PC-3 (cell line): ENCODE measurements at regions not wholly inside any gene's neighbourhood (a gene's known extent, or its start where the extent isn't known, plus 50 kb on each side); places are given as distances from the start of the nearest gene placed in this dataset.

Experiments used
- ATAC-seq: fragments of 200-7000 bp; cut with Tn5 transposase; 2 replicates; pipeline ENCODE4 v1.9.1; 2020; ENCODE audit warnings: mild to moderate bottlenecking, moderate library complexity
- BruUV-seq: library from RNA; stranded (reverse); fragments of 400-500 nt; replicated peaks from 2 replicates; lab custom pipeline; 2021; lab: Mats Ljungman, UMichigan
- CTCF ChIA-PET: fragments of 300-600 bp; sonication (Branson Sonifier 250); formaldehyde crosslinking; loops from one replicate; lab custom pipeline; 2022; ENCODE audit warnings: antibody characterized with exemption; lab: Charles Lee
- POLR2A ChIA-PET: fragments of 300-600 bp; sonication (Branson Sonifier 250); formaldehyde crosslinking; loops from one replicate; lab custom pipeline; 2022; ENCODE audit warnings: antibody characterized with exemption; ENCODE audit not compliant: unreplicated experiment; lab: Charles Lee
- DNase-seq: peaks from one replicate; pipeline ENCODE4 v3.0.0-alpha.2; 2015
- H2AFZ ChIP-seq: fragments of 300-600 bp; sonication (generic); 2 replicates; pipeline ENCODE4 v1.6.0; 2016; ENCODE audit warnings: antibody characterized with exemption, low read length
- H3F3A ChIP-seq: fragments of 300-600 bp; sonication (generic); one replicate; pipeline ENCODE4 v1.6.0; 2017; ENCODE audit warnings: antibody characterized with exemption, low read length, control low read depth, mild to moderate bottlenecking; ENCODE audit not compliant: unreplicated experiment
- H3K27ac ChIP-seq: fragments of 300-600 bp; sonication (generic); 2 replicates; pipeline ENCODE4 v1.5.1; 2016; ENCODE audit warnings: mild to moderate bottlenecking, low read length
- H3K27me3 ChIP-seq: fragments of 300-600 bp; sonication (generic); 2 replicates; pipeline ENCODE4 v1.6.1; 2016; ENCODE audit warnings: low read length, mixed read lengths
- H3K36me3 ChIP-seq: fragments of 300-600 bp; sonication (generic); 2 replicates; pipeline ENCODE4 v1.6.1; 2016; ENCODE audit warnings: low read depth, mixed run types, low read length, mixed read lengths
- H3K4me1 ChIP-seq: fragments of 300-600 bp; sonication (generic); 2 replicates; pipeline ENCODE4 v1.5.1; 2016; ENCODE audit warnings: low read length; ENCODE audit not compliant: insufficient read depth
- H3K4me2 ChIP-seq: fragments of 300-600 bp; sonication (generic); 2 replicates; pipeline ENCODE4 v1.6.0; 2016; ENCODE audit warnings: low read length
- H3K4me3 ChIP-seq: fragments of 300-600 bp; sonication (generic); 2 replicates; pipeline ENCODE4 v1.5.1; 2016; ENCODE audit warnings: mild to moderate bottlenecking, low read length, mixed read lengths
- H3K79me2 ChIP-seq: fragments of 300-600 bp; sonication (generic); 2 replicates; pipeline ENCODE4 v1.6.1; 2017; ENCODE audit warnings: low read length, mixed read lengths
- H3K9ac ChIP-seq: fragments of 300-600 bp; sonication (generic); 2 replicates; pipeline ENCODE4 v1.6.0; 2016; ENCODE audit warnings: mild to moderate bottlenecking, low read length
- H3K9me2 ChIP-seq: fragments of 300-600 bp; sonication (generic); replicated peaks from 2 replicates; pipeline ENCODE4 v1.6.1; 2016; ENCODE audit warnings: mixed run types, low read length, mixed read lengths
- H3K9me3 ChIP-seq: fragments of 300-600 bp; sonication (generic); 2 replicates; pipeline ENCODE4 v1.6.1; 2016; ENCODE audit warnings: low read length, mixed read lengths
- H4K20me1 ChIP-seq: fragments of 300-600 bp; sonication (generic); 2 replicates; pipeline ENCODE4 v1.6.1; 2016; ENCODE audit warnings: low read length, mixed read lengths
- EZH2 ChIP-seq: fragments of 300-600 bp; sonication (generic); IDR thresholded peaks from one replicate; pipeline ENCODE4 v1.6.1; 2017; ENCODE audit warnings: antibody characterized with exemption, mild to moderate bottlenecking, low read length; ENCODE audit not compliant: unreplicated experiment
- EZH2phosphoT487 ChIP-seq: fragments of 300-600 bp; sonication (generic); IDR thresholded peaks from 2 replicates; pipeline ENCODE4 v1.6.1; 2018; ENCODE audit warnings: mild to moderate bottlenecking, antibody characterized with exemption, low read length, borderline replicate concordance
- intact Hi-C: fragments of 100-400 bp; cut with micrococcal nuclease; formaldehyde crosslinking; loops from 2 replicates; pipeline ENCODE4 v1.9.0; 2023
- TF ChIP-seq, protein P1 (sequence below): fragments of 300-600 bp; sonication (generic); conservative IDR thresholded peaks from 2 replicates; pipeline ENCODE4 v1.5.1; 2017; ENCODE audit warnings: antibody characterized with exemption, low read depth, mild to moderate bottlenecking, low read length

DNA sequence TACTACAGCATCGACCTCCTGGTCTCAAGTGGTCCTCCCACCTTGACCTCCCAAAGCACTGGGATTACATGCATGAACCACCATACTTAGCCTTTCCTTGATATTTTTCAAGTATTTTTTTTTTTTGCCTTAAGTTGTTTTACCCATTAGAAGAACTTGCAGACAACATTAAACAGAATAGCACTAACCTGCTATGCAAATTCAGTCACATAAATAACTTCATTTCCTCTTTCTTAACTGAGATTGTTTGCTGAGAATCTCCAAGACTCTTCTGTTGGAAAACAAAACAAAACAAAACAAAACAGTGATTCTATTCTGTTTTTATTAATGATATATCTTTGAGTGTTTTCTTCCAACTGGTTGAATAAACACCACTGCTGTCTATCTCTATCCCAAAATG is 115.9 kb upstream of the IFNG-AS1 start:
- no peak for DNase-seq
- BruUV-seq, result no TSS peak
- H3K4me1 ChIP-seq, result no peaks in the 10 kb centered on the region
- no peaks in the 10 kb centered on the region for H3F3A ChIP-seq
- ChIA-PET CTCF (no interaction called here), POLR2A (interaction anchor here (0.7 kb wide), 1 partner anchor 15 kb away, joined by 3 read pairs; no protein-coding TSS in a partner anchor)
- H3K4me3 ChIP-seq, result no peak overlapping the region
- no peaks in the 10 kb centered on the region for H3K9me3 ChIP-seq
- no peaks in the 10 kb centered on the region for H3K36me3 ChIP-seq
- no peaks in the 10 kb centered on the region for H3K79me2 ChIP-seq
- no peaks in the 10 kb centered on the region for H4K20me1 ChIP-seq
- H3K9me2 ChIP-seq, result no peaks in the 10 kb centered on the region
- no peak overlapping the region for H3K4me2 ChIP-seq
- no peaks in the 10 kb centered on the region for H3K27me3 ChIP-seq
- H3K9ac ChIP-seq, result no peak overlapping the region
- H3K27ac ChIP-seq, result no peak overlapping the region
- TF ChIP-seq EZH2phosphoT487, result no peak
- TF ChIP-seq, protein P1, sequence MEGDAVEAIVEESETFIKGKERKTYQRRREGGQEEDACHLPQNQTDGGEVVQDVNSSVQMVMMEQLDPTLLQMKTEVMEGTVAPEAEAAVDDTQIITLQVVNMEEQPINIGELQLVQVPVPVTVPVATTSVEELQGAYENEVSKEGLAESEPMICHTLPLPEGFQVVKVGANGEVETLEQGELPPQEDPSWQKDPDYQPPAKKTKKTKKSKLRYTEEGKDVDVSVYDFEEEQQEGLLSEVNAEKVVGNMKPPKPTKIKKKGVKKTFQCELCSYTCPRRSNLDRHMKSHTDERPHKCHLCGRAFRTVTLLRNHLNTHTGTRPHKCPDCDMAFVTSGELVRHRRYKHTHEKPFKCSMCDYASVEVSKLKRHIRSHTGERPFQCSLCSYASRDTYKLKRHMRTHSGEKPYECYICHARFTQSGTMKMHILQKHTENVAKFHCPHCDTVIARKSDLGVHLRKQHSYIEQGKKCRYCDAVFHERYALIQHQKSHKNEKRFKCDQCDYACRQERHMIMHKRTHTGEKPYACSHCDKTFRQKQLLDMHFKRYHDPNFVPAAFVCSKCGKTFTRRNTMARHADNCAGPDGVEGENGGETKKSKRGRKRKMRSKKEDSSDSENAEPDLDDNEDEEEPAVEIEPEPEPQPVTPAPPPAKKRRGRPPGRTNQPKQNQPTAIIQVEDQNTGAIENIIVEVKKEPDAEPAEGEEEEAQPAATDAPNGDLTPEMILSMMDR, result no peak
- TF ChIP-seq EZH2, result no peak
- H2AFZ ChIP-seq, result no peak overlapping the region
- intact Hi-C loops, result no loop called here
- ATAC-seq, result no peak

DNA sequence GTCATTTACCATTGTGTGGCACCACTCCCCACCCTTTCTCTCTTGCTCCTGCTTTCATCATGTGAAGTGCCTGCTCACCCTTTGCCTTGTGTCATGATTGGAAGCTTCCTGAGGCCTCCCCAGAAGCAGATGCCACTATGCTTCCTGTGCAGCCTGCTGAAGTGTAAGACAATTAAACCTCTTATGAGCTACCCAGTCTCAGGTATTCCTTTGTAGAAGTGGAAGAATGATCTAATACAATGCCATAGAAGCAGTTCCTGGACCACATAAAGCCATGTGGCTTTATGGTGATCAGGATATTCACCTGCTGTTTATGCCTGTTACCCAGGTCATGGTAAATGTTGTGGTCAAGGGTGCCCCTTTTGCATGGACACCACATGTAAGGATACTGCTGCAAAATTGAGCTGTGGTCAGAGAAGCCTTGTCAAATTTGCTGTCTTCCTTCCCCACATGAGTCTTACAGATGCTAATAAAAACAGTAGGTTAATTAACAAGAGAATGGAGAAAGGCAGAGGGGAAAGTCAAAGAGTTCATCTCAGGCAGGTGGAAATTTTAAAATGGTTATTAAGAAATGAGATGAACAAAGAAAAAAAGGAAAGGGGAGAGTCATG is 112.8 kb upstream of the IFNG-AS1 start:
- no peak for ATAC-seq
- Histone ChIP-seq H4K20me1 (no peaks in the 10 kb centered on the region), H3F3A (no peaks in the 10 kb centered on the region), H3K4me1 (no peaks in the 10 kb centered on the region), H3K4me3 (no peak overlapping the region), H3K9me3 (no peaks in the 10 kb centered on the region), H3K27ac (no peak overlapping the region), H3K9ac (no peak overlapping the region), H3K4me2 (no peak overlapping the region), H3K79me2 (no peaks in the 10 kb centered on the region), H3K9me2 (0 out of 2 replicates have a peak, but pooled peaks cover 2% of the 10 kb centered on the region), H3K36me3 (no peaks in the 10 kb centered on the region), H3K27me3 (no peaks in the 10 kb centered on the region), H2AFZ (no peak overlapping the region)
- POLR2A ChIA-PET, result no interaction called here
- TF ChIP-seq, protein P1, result no peak
- TF ChIP-seq EZH2 (no peak), EZH2phosphoT487 (no peak)
- CTCF ChIA-PET, result no interaction called here
- DNase-seq, result no peak
- intact Hi-C loops, result no loop called here
- no TSS peak for BruUV-seq

DNA sequence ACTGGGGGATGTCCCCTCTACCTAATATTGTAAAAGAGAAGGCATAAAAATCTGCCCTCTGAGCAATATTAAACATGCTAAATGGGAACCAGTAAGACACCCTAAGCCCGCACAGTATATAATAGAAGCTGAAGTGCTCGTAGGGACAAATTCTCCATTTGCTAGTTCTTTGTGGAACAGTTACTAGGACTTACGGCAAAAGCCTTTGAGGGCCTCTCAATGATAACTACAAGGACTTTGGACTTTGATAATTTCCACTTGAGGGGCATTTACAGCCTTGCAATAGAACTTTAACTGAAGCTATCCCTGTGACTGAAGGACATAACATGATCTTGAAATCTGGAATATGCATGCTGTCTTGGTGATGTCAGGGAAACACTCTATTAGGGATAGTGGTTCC is 111.5 kb upstream of the IFNG-AS1 start:
- Histone ChIP-seq H3K9me3 (no peaks in the 10 kb centered on the region), H3K27ac (no peak overlapping the region), H4K20me1 (no peaks in the 10 kb centered on the region), H3K79me2 (no peaks in the 10 kb centered on the region), H3F3A (no peaks in the 10 kb centered on the region), H3K9me2 (0 out of 2 replicates have a peak, but pooled peaks cover 2% of the 10 kb centered on the region), H3K36me3 (no peaks in the 10 kb centered on the region), H3K27me3 (no peaks in the 10 kb centered on the region), H3K9ac (no peak overlapping the region), H3K4me3 (no peak overlapping the region), H3K4me1 (no peaks in the 10 kb centered on the region), H2AFZ (no peak overlapping the region), H3K4me2 (no peak overlapping the region)
- CTCF ChIA-PET, result interaction anchor here (0.6 kb wide), 1 partner anchor 26 kb away, joined by 3 read pairs; no protein-coding TSS in a partner anchor
- no peak for ATAC-seq
- intact Hi-C loops, result no loop called here
- BruUV-seq, result no TSS peak
- POLR2A ChIA-PET, result no interaction called here
- TF ChIP-seq EZH2 (no peak), EZH2phosphoT487 (no peak)
- TF ChIP-seq, protein P1, result no peak
- no peak for DNase-seq
